ENCODE measurements at regions not wholly inside any gene's neighbourhood (a gene's known extent, or its start where the extent isn't known, plus 50 kb on each side); places are given as distances from the start of the nearest gene placed in this dataset.

- Histone ChIP-seq H4K20me1 (ENCODE audit: insufficient read depth, low read length, poor library complexity, severe bottlenecking) (no peaks in the 10 kb centered on the region), H3K4me1 (ENCODE audit: insufficient read depth, low read length, poor library complexity, severe bottlenecking) (no peaks in the 10 kb centered on the region), H3F3A (ENCODE audit: low read depth) (no peaks in the 10 kb centered on the region), H3K9ac (ENCODE audit: low read depth, low read length, poor library complexity, severe bottlenecking) (no peak overlapping the region), H3K4me2 (ENCODE audit: low read depth, low read length, poor library complexity, severe bottlenecking) (no peak overlapping the region), H3K9me2 (replicated peaks; ENCODE audit: low read depth, low read length) (no peaks in the 10 kb centered on the region), H3K9me3 (ENCODE audit: insufficient read depth, low read depth, low read length) (no peaks in the 10 kb centered on the region), H3K36me3 (ENCODE audit: insufficient read depth, low read length) (no peaks in the 10 kb centered on the region), H3K27me3 (ENCODE audit: insufficient read depth, low read length, poor library complexity, severe bottlenecking) (no peaks in the 10 kb centered on the region), H2AFZ (ENCODE audit: low read length) (no peak overlapping the region), H3K4me3 (ENCODE audit: low read length, poor library complexity, severe bottlenecking) (no peak overlapping the region), H3K79me2 (ENCODE audit: insufficient read depth, low read length) (no peaks in the 10 kb centered on the region)
- no peak for TF ChIP-seq EZH2phosphoT487 (IDR thresholded peaks at IDR 0.05; ENCODE audit: borderline replicate concordance)
- no peak for TF ChIP-seq CTCF (conservative IDR thresholded peaks at IDR 0.05; ENCODE audit: low read length)
These were observed 375.5 kb upstream of the KLHL1 start for GRCh38 chr13:70483599-70484276.

- Histone ChIP-seq H3K4me1 (ENCODE audit: insufficient read depth, low read length, poor library complexity, severe bottlenecking) (no peaks in the 10 kb centered on the region), H3K27me3 (ENCODE audit: insufficient read depth, low read length, poor library complexity, severe bottlenecking) (no peaks in the 10 kb centered on the region), H3F3A (ENCODE audit: low read depth) (no peaks in the 10 kb centered on the region), H3K79me2 (ENCODE audit: insufficient read depth, low read length) (no peaks in the 10 kb centered on the region), H3K4me3 (ENCODE audit: low read length, poor library complexity, severe bottlenecking) (no peak overlapping the region), H3K4me2 (ENCODE audit: low read depth, low read length, poor library complexity, severe bottlenecking) (no peak overlapping the region), H3K9ac (ENCODE audit: low read depth, low read length, poor library complexity, severe bottlenecking) (no peak overlapping the region), H2AFZ (ENCODE audit: low read length) (no peak overlapping the region), H3K9me2 (replicated peaks; ENCODE audit: low read depth, low read length) (no peaks in the 10 kb centered on the region), H3K36me3 (ENCODE audit: insufficient read depth, low read length) (no peaks in the 10 kb centered on the region), H3K9me3 (ENCODE audit: insufficient read depth, low read depth, low read length) (no peaks in the 10 kb centered on the region), H4K20me1 (ENCODE audit: insufficient read depth, low read length, poor library complexity, severe bottlenecking) (no peaks in the 10 kb centered on the region)
- no peak for TF ChIP-seq CTCF (conservative IDR thresholded peaks at IDR 0.05; ENCODE audit: low read length)
- no peak for TF ChIP-seq EZH2phosphoT487 (IDR thresholded peaks at IDR 0.05; ENCODE audit: borderline replicate concordance)
These were observed 365.7 kb upstream of the KLHL1 start for GRCh38 chr13:70473907-70474306.

GRCh38 chr13:70469077-70469476, 360.8 kb upstream of the KLHL1 start:
- Histone ChIP-seq H3K36me3 (ENCODE audit: insufficient read depth, low read length) (no peaks in the 10 kb centered on the region), H2AFZ (ENCODE audit: low read length) (no peak overlapping the region), H3K9ac (ENCODE audit: low read depth, low read length, poor library complexity, severe bottlenecking) (no peak overlapping the region), H4K20me1 (ENCODE audit: insufficient read depth, low read length, poor library complexity, severe bottlenecking) (no peaks in the 10 kb centered on the region), H3K9me2 (replicated peaks; ENCODE audit: low read depth, low read length) (no peaks in the 10 kb centered on the region), H3K9me3 (ENCODE audit: insufficient read depth, low read depth, low read length) (no peaks in the 10 kb centered on the region), H3F3A (ENCODE audit: low read depth) (no peaks in the 10 kb centered on the region), H3K79me2 (ENCODE audit: insufficient read depth, low read length) (no peaks in the 10 kb centered on the region), H3K4me2 (ENCODE audit: low read depth, low read length, poor library complexity, severe bottlenecking) (no peak overlapping the region), H3K4me3 (ENCODE audit: low read length, poor library complexity, severe bottlenecking) (no peak overlapping the region), H3K27me3 (ENCODE audit: insufficient read depth, low read length, poor library complexity, severe bottlenecking) (no peaks in the 10 kb centered on the region), H3K4me1 (ENCODE audit: insufficient read depth, low read length, poor library complexity, severe bottlenecking) (no peaks in the 10 kb centered on the region)
- TF ChIP-seq CTCF (conservative IDR thresholded peaks at IDR 0.05; ENCODE audit: low read length) (no peak), EZH2phosphoT487 (IDR thresholded peaks at IDR 0.05; ENCODE audit: borderline replicate concordance) (no peak)

Data from Loucy (cell line).